SK-N-SH (cell line): ENCODE measurements at regions not wholly inside any gene's neighbourhood (a gene's known extent, or its start where the extent isn't known, plus 50 kb on each side); places are given as distances from the start of the nearest gene placed in this dataset.
A peak's percentile ranks its signal among the peaks of the same experiment; 100 is the strongest.

Experiments
- CTCF ChIA-PET: fragments of 300-600, 350-600 bp; formaldehyde crosslinking; extraction: SDS; loops from one replicate; lab custom pipeline; 2021; lab: Yijun Ruan, JAX
- POLR2A ChIA-PET: fragments of 350-600 bp; sonication (Branson Sonifier 250); formaldehyde crosslinking; extraction: SDS; loops from one replicate; lab custom pipeline; 2020; ENCODE audit warnings: antibody characterized with exemption, inconsistent platforms; lab: Yijun Ruan, JAX
- DNase-seq: peaks from one replicate; pipeline ENCODE4 v3.0.0; 2012
- H2AFZ ChIP-seq: fragments of 200-600 bp; sonication (generic); 2 replicates; pipeline ENCODE4 v1.8.1; 2016; ENCODE audit warnings: antibody characterized with exemption, mild to moderate bottlenecking, low read depth
- H3F3A ChIP-seq: fragments of 200-600 bp; sonication (generic); replicated peaks from 2 replicates; pipeline ENCODE3; 2016; ENCODE audit warnings: antibody characterized with exemption, mild to moderate bottlenecking; ENCODE audit not compliant: insufficient read depth
- H3K27ac ChIP-seq, 2 experiments: fragments of 200-500 bp in 1 of 2; fragments of 200-600 bp in 1 of 2; sonication (Bioruptor generic) in 1 of 2; sonication (generic), shearing (Covaris generic) in 1 of 2; 2 replicates each; pipeline versions ENCODE4 v1.5.1 to v1.6.1; 2014 to 2016; ENCODE audit warnings: low read depth in 2 of 2, inconsistent platforms in 1 of 2, low read length in 1 of 2, mild to moderate bottlenecking in 1 of 2, mixed read lengths in 1 of 2
- H3K27me3 ChIP-seq: fragments of 200-600 bp; sonication (generic), shearing (Covaris generic); 2 replicates; pipeline ENCODE4 v1.6.1; 2016; ENCODE audit warnings: mixed run types; ENCODE audit not compliant: insufficient read depth
- H3K36me3 ChIP-seq, 2 experiments: fragments of 200-500 bp in 1 of 2; fragments of 200-600 bp in 1 of 2; sonication (Bioruptor generic) in 1 of 2; sonication (generic) in 1 of 2; replicated peaks in 1 of 2; 2 replicates each; pipeline versions ENCODE3 to v1.5.1; 2014 to 2016; ENCODE audit warnings: low read length in 1 of 2, mild to moderate bottlenecking in 1 of 2; ENCODE audit not compliant: insufficient read depth in 2 of 2, control insufficient read depth in 1 of 2
- H3K4me1 ChIP-seq, 2 experiments: fragments of 200-500 bp in 1 of 2; fragments of 200-600 bp in 1 of 2; sonication (Bioruptor generic) in 1 of 2; sonication (generic), shearing (Covaris generic) in 1 of 2; 2 replicates each; pipeline versions ENCODE4 v1.5.1 to v1.6.1; 2014 to 2016; ENCODE audit warnings: low read depth in 1 of 2, low read length in 1 of 2, mixed run types in 1 of 2; ENCODE audit not compliant: insufficient read depth in 2 of 2, control insufficient read depth in 1 of 2
- H3K4me2 ChIP-seq: fragments of 200-600 bp; sonication (generic), shearing (Covaris generic); 2 replicates; pipeline ENCODE4 v1.6.1; 2017; ENCODE audit warnings: mixed run types
- H3K4me3 ChIP-seq, 2 experiments: fragments of 200-500 bp in 1 of 2; fragments of 200-600 bp in 1 of 2; sonication (Bioruptor generic) in 1 of 2; sonication (generic), shearing (Covaris generic) in 1 of 2; 2 replicates each; pipeline versions ENCODE4 v1.5.1 to v1.8.1; 2014 to 2016; ENCODE audit warnings: low read depth in 2 of 2, inconsistent platforms in 1 of 2, low read length in 1 of 2, mild to moderate bottlenecking in 1 of 2, mixed read lengths in 1 of 2, moderate library complexity in 1 of 2
- H3K79me2 ChIP-seq: fragments of 200-600 bp; sonication (generic); 2 replicates; pipeline ENCODE4 v1.8.1; 2017; ENCODE audit warnings: mild to moderate bottlenecking; ENCODE audit not compliant: insufficient read depth
- H3K9ac ChIP-seq: fragments of 200-600 bp; sonication (generic); 2 replicates; pipeline ENCODE4 v1.6.1; 2017; ENCODE audit warnings: mixed run types
- H3K9me2 ChIP-seq: fragments of 200-600 bp; sonication (generic); 2 replicates; pipeline ENCODE4 v1.6.1; 2017; ENCODE audit warnings: mixed run types
- H3K9me3 ChIP-seq: fragments of 200-600 bp; sonication (generic); 2 replicates; pipeline ENCODE4 v1.6.1; 2017; ENCODE audit warnings: mixed run types, mild to moderate bottlenecking, moderate library complexity
- H4K20me1 ChIP-seq: fragments of 200-600 bp; sonication (generic); 2 replicates; pipeline ENCODE4 v1.6.1; 2017; ENCODE audit warnings: mild to moderate bottlenecking, mixed run types; ENCODE audit not compliant: insufficient read depth
- EP300 ChIP-seq, 2 experiments: IDR thresholded peaks; 2 replicates each; pipeline versions ENCODE4 v1.4.0 to v1.6.1; 2012; ENCODE audit warnings: borderline replicate concordance in 1 of 2, low read depth in 1 of 2, low read length in 1 of 2
- FOSL2 ChIP-seq: IDR thresholded peaks from 2 replicates; pipeline ENCODE4 v1.4.0; 2012; ENCODE audit warnings: low read depth, mild to moderate bottlenecking, moderate library complexity, borderline replicate concordance
- FOXM1 ChIP-seq: IDR thresholded peaks from 2 replicates; pipeline ENCODE4 v1.4.0; 2012; ENCODE audit warnings: low read depth, mild to moderate bottlenecking
- IRF3 ChIP-seq: fragments of 150-350 bp; IDR thresholded peaks from 2 replicates; pipeline ENCODE4 v1.6.1; 2016; ENCODE audit warnings: mild to moderate bottlenecking, low read depth, low read length
- JUND ChIP-seq: IDR thresholded peaks from 2 replicates; pipeline ENCODE4 v1.4.0; 2012
- MAX ChIP-seq: IDR thresholded peaks from 2 replicates; pipeline ENCODE4 v1.4.0; 2012; ENCODE audit warnings: low read depth
- MEF2A ChIP-seq: IDR thresholded peaks from 2 replicates; pipeline ENCODE4 v1.4.0; 2012; ENCODE audit warnings: low read depth, borderline replicate concordance
- NFIC ChIP-seq: IDR thresholded peaks from 2 replicates; pipeline ENCODE4 v1.4.0; 2012; ENCODE audit warnings: borderline replicate concordance
- RAD21 ChIP-seq: IDR thresholded peaks from 2 replicates; pipeline ENCODE4 v1.6.1; 2012; ENCODE audit warnings: mild to moderate bottlenecking, low read length
- TAF1 ChIP-seq: IDR thresholded peaks from 2 replicates; pipeline ENCODE4 v1.6.1; 2012; ENCODE audit warnings: low read depth, mild to moderate bottlenecking, low read length, moderate library complexity, borderline replicate concordance
- TCF12 ChIP-seq: IDR thresholded peaks from 2 replicates; pipeline ENCODE4 v1.4.0; 2012
- ZBTB33 ChIP-seq: IDR thresholded peaks from 2 replicates; pipeline ENCODE4 v1.4.0; 2012; ENCODE audit warnings: low read depth, borderline replicate concordance
- WGBS: methylation state at CpG from one replicate; pipeline ENCODE4 v1.1.6; 2017; ENCODE audit warnings: low lambda C conversion rate; 5-methylcytosine and 5-hydroxymethylcytosine counted together

GRCh38 chr2:144583741-144584453, 64.0 kb upstream of the ZEB2 start:
- TF ChIP-seq EP300 (IDR thresholded peaks at IDR 0.05; ENCODE audit: borderline replicate concordance in 1 of 2, low read depth in 1 of 2, low read length in 1 of 2) (peak in 1 of 2 experiments; percentile 33; a peak in 1 of 4 replicates), FOSL2 (peak; percentile 86), JUND (peak; percentile 80), IRF3 (no peak), TCF12 (peak; percentile 56; the same call in 1 of the 2 replicates), MAX (no peak), NFIC (peak; percentile 77)
- Histone ChIP-seq H3K4me3 (no peak overlapping the region), H3K9ac (no peak overlapping the region), H3F3A (no peaks in the 10 kb centered on the region), H3K27me3 (no peaks in the 10 kb centered on the region), H3K9me2 (no peaks in the 10 kb centered on the region), H4K20me1 (no peaks in the 10 kb centered on the region), H2AFZ (0 out of 2 replicates have a peak overlapping the region, but pooled peaks have one; percentile 48), H3K9me3 (no peaks in the 10 kb centered on the region), H3K4me1 (peaks cover 0 to 18% of the 10 kb centered on the region in 2 experiments; a peak in 2 of 4 replicates), H3K36me3 (no peaks in the 10 kb centered on the region), H3K4me2 (no peak overlapping the region), H3K27ac (peak overlapping the region in 1 of 2 experiments; percentile 51; a peak in 2 of 4 replicates), H3K79me2 (no peaks in the 10 kb centered on the region)
- no peak for DNase-seq
- POLR2A ChIA-PET, result no interaction called here
- 88% methylated on average over 4 of the region's 4 CpGs for WGBS
- CTCF ChIA-PET, result interaction anchor here (1.2 kb wide), 1 partner anchor 10 kb away, joined by 3 read pairs; no protein-coding TSS in a partner anchor

GRCh38 chr2:144583381-144583729, 63.4 kb upstream of the ZEB2 start:
- no peak overlapping the region for H3K9ac ChIP-seq
- no peak overlapping the region for H3K4me3 ChIP-seq
- H3K4me1 ChIP-seq, result peaks cover 0 to 18% of the 10 kb centered on the region in 2 experiments; a peak in 2 of 4 replicates
- no peaks in the 10 kb centered on the region for H3K27me3 ChIP-seq
- no peaks in the 10 kb centered on the region for H3K36me3 ChIP-seq
- TF ChIP-seq TAF1 (no peak), IRF3 (no peak), JUND (no peak), RAD21 (no peak), ZBTB33 (no peak), FOXM1 (no peak), EP300 (IDR thresholded peaks at IDR 0.05; ENCODE audit: borderline replicate concordance in 1 of 2, low read depth in 1 of 2, low read length in 1 of 2) (no peak), MEF2A (no peak)
- H2AFZ ChIP-seq, result no peak overlapping the region; the same call in 1 of the 2 replicates
- H4K20me1 ChIP-seq, result no peaks in the 10 kb centered on the region
- no peaks in the 10 kb centered on the region for H3K9me2 ChIP-seq
- ChIA-PET POLR2A (no interaction called here), CTCF (interaction anchor here (1.2 kb wide), 1 partner anchor 10 kb away, joined by 3 read pairs; no protein-coding TSS in a partner anchor)
- no peak for DNase-seq
- H3K79me2 ChIP-seq, result no peaks in the 10 kb centered on the region
- H3F3A ChIP-seq, result no peaks in the 10 kb centered on the region
- 91% methylated on average over 6 of the region's 6 CpGs for WGBS
- H3K27ac ChIP-seq, result no peak overlapping the region
- no peaks in the 10 kb centered on the region for H3K9me3 ChIP-seq
- no peak overlapping the region for H3K4me2 ChIP-seq
